Panc1 (cell line): ENCODE measurements at regions not wholly inside any gene's neighbourhood (a gene's known extent, or its start where the extent isn't known, plus 50 kb on each side); places are given as distances from the start of the nearest gene placed in this dataset.

Experiments
- ATAC-seq: fragments of 200-7000 bp; cut with Tn5 transposase; 2 replicates; pipeline ENCODE4 v1.9.1; 2020; ENCODE audit warnings: mild to moderate bottlenecking, moderate library complexity
- BruUV-seq: library from RNA; stranded (reverse); fragments of 400-500 nt; replicated peaks from 2 replicates; lab custom pipeline; 2021; lab: Mats Ljungman, UMichigan
- CTCF ChIA-PET: fragments of 300-600 bp; sonication (Branson Sonifier 250); formaldehyde crosslinking; loops from one replicate; lab custom pipeline; 2022; ENCODE audit warnings: antibody characterized with exemption; lab: Charles Lee
- POLR2A ChIA-PET: fragments of 300-600 bp; sonication (Branson Sonifier 250); formaldehyde crosslinking; loops from one replicate; lab custom pipeline; 2022; ENCODE audit warnings: antibody characterized with exemption; lab: Charles Lee
- DNase-seq: peaks from one replicate; pipeline ENCODE4 v3.0.0-alpha.2; 2010; ENCODE audit warnings: low read depth, low spot score
- H3K27ac ChIP-seq: 2 replicates; pipeline ENCODE4 v1.5.1; 2011; ENCODE audit warnings: mild to moderate bottlenecking, low read length, inconsistent platforms
- H3K27me3 ChIP-seq: fragments of 200-500 bp; sonication (Bioruptor generic); 2 replicates; pipeline ENCODE4 v1.6.0; 2014; ENCODE audit warnings: low read length, inconsistent platforms; ENCODE audit not compliant: control insufficient read depth, insufficient read depth
- H3K36me3 ChIP-seq: fragments of 200-500 bp; sonication (Bioruptor generic); 2 replicates; pipeline ENCODE4 v1.5.1; 2014; ENCODE audit warnings: inconsistent platforms, mild to moderate bottlenecking, low read length, moderate library complexity; ENCODE audit not compliant: control insufficient read depth, insufficient read depth
- H3K4me1 ChIP-seq: 2 replicates; pipeline ENCODE4 v1.5.1; 2011; ENCODE audit warnings: inconsistent platforms, mild to moderate bottlenecking, low read length, moderate library complexity; ENCODE audit not compliant: control insufficient read depth, insufficient read depth
- H3K4me3 ChIP-seq, 2 experiments: 2 replicates each; pipeline ENCODE4 v1.5.1; 2011 to 2012; ENCODE audit warnings: low read depth in 2 of 2, low read length in 2 of 2, mild to moderate bottlenecking in 2 of 2, inconsistent platforms in 1 of 2, moderate library complexity in 1 of 2
- H3K9me3 ChIP-seq: fragments of 200-500 bp; sonication (Bioruptor generic); 2 replicates; pipeline ENCODE4 v1.5.1; 2014; ENCODE audit warnings: low read depth, mild to moderate bottlenecking, inconsistent platforms, low read length, moderate library complexity; ENCODE audit not compliant: control insufficient read depth, insufficient read depth
- POLR2AphosphoS5 ChIP-seq: IDR thresholded peaks from 2 replicates; pipeline ENCODE4 v1.6.1; 2012; ENCODE audit warnings: mild to moderate bottlenecking, low read depth, low read length, moderate library complexity
- REST ChIP-seq, 2 experiments: IDR thresholded peaks; 2 replicates each; pipeline ENCODE4 v1.6.1; 2011 to 2012; ENCODE audit warnings: low read depth in 2 of 2, control low read depth in 1 of 2, low read length in 1 of 2, mild to moderate bottlenecking in 1 of 2, moderate library complexity in 1 of 2; ENCODE audit not compliant: insufficient read depth in 1 of 2
- SIN3A ChIP-seq: IDR thresholded peaks from 2 replicates; pipeline ENCODE4 v1.6.1; 2012; ENCODE audit warnings: low read depth, mild to moderate bottlenecking, low read length, moderate library complexity, borderline replicate concordance; ENCODE audit not compliant: insufficient read depth
- TCF7L2 ChIP-seq: IDR thresholded peaks from 2 replicates; pipeline ENCODE4 v1.6.1; 2011; ENCODE audit warnings: mild to moderate bottlenecking, low read depth, low read length, inconsistent platforms
- in situ Hi-C: cut with HindIII; loops from 2 replicates; pipeline ENCODE4 v1.10.0; 2016; ENCODE audit warnings: low sequenced_read_pairs, low pct_unique_long_range_greater_than_20kb
- intact Hi-C: fragments of 100-400 bp; cut with micrococcal nuclease; formaldehyde crosslinking; loops from one replicate; pipeline ENCODE4 v1.10.0; 2022; ENCODE audit not compliant: unreplicated experiment
- TF ChIP-seq, protein P1 (sequence below): fragments of 450-650 bp; IDR thresholded peaks from 2 replicates; pipeline ENCODE4 v1.5.1; 2017; ENCODE audit warnings: mild to moderate bottlenecking

GRCh38 chr5:13524936-13525335 is 419.6 kb downstream of the DNAH5 start:
- DNase-seq (no peak), ATAC-seq (no peak)
- POLR2A ChIA-PET: no interaction called here
- H3K27ac ChIP-seq: no peak overlapping the region
- H3K27me3 ChIP-seq: peaks cover 13% of the 10 kb centered on the region
- TF ChIP-seq, protein P1, sequence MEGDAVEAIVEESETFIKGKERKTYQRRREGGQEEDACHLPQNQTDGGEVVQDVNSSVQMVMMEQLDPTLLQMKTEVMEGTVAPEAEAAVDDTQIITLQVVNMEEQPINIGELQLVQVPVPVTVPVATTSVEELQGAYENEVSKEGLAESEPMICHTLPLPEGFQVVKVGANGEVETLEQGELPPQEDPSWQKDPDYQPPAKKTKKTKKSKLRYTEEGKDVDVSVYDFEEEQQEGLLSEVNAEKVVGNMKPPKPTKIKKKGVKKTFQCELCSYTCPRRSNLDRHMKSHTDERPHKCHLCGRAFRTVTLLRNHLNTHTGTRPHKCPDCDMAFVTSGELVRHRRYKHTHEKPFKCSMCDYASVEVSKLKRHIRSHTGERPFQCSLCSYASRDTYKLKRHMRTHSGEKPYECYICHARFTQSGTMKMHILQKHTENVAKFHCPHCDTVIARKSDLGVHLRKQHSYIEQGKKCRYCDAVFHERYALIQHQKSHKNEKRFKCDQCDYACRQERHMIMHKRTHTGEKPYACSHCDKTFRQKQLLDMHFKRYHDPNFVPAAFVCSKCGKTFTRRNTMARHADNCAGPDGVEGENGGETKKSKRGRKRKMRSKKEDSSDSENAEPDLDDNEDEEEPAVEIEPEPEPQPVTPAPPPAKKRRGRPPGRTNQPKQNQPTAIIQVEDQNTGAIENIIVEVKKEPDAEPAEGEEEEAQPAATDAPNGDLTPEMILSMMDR: no peak
- TF ChIP-seq REST (IDR thresholded peaks at IDR 0.05; ENCODE audit: insufficient read depth in 1 of 2, low read depth in 2 of 2, low read length in 1 of 2): no peak
- no peak for TF ChIP-seq TCF7L2
- CTCF ChIA-PET: no interaction called here
- in situ Hi-C loops: no loop called here
- H3K4me1 ChIP-seq: no peaks in the 10 kb centered on the region
- H3K4me3 ChIP-seq: no peak overlapping the region
- no TSS peak for BruUV-seq
- intact Hi-C loops: no loop called here
- H3K36me3 ChIP-seq: no peaks in the 10 kb centered on the region
- H3K9me3 ChIP-seq: no peaks in the 10 kb centered on the region

DNA sequence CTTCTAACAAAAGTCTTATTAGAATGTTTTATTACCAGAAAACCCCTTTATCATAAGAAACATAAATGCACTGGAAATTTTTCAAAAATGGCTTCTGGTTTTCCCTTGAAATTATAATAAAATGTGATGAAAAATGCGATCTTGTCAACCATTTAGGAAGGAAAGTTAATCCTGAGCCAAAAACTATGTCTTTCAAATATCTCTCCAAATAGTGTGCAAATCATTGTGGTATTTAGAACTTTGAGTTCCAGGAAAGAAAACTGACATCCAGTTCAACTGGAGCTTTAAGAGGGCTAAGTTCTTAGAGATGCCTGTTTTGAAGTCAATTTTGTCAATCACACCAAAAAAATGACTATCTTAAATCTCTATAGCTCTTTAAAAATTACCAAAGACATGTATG is 425.4 kb downstream of the DNAH5 start:
- Histone ChIP-seq H3K27ac (no peak overlapping the region), H3K9me3 (no peaks in the 10 kb centered on the region), H3K4me3 (no peak overlapping the region), H3K36me3 (no peaks in the 10 kb centered on the region), H3K4me1 (no peaks in the 10 kb centered on the region), H3K27me3 (peaks cover 4% of the 10 kb centered on the region)
- no peak for ATAC-seq
- BruUV-seq: no TSS peak
- ChIA-PET CTCF (no interaction called here), POLR2A (no interaction called here)
- intact Hi-C loops: no loop called here
- in situ Hi-C loops: no loop called here
- DNase-seq: no peak
- no peak for TF ChIP-seq SIN3A
- TF ChIP-seq, protein P1: no peak

- peaks cover 2% of the 10 kb centered on the region; the same call in 1 of the 2 replicates for H3K27me3 ChIP-seq
- H3K4me1 ChIP-seq: no peaks in the 10 kb centered on the region
- H3K36me3 ChIP-seq: no peaks in the 10 kb centered on the region
- H3K27ac ChIP-seq: no peak overlapping the region
- H3K4me3 ChIP-seq: no peak overlapping the region
- TF ChIP-seq SIN3A (no peak), POLR2AphosphoS5 (no peak), REST (IDR thresholded peaks at IDR 0.05; ENCODE audit: insufficient read depth in 1 of 2, low read depth in 2 of 2, low read length in 1 of 2) (no peak), TCF7L2 (no peak)
- TF ChIP-seq, protein P1: no peak
- no peak for DNase-seq
- BruUV-seq: no TSS peak
- ChIA-PET CTCF (no interaction called here), POLR2A (interaction anchor here (0.7 kb wide), 1 partner anchor 1398 kb away, joined by 9 read pairs; no protein-coding TSS in a partner anchor)
- no peak for ATAC-seq
- in situ Hi-C loops: no loop called here
- intact Hi-C loops: no loop called here
- H3K9me3 ChIP-seq: no peaks in the 10 kb centered on the region
Measured at GRCh38 chr5:13516195-13516594, 428.3 kb downstream of the DNAH5 start.
